ENCODE measurements at regions not wholly inside any gene's neighbourhood (a gene's known extent, or its start where the extent isn't known, plus 50 kb on each side); places are given as distances from the start of the nearest gene placed in this dataset.

DNA sequence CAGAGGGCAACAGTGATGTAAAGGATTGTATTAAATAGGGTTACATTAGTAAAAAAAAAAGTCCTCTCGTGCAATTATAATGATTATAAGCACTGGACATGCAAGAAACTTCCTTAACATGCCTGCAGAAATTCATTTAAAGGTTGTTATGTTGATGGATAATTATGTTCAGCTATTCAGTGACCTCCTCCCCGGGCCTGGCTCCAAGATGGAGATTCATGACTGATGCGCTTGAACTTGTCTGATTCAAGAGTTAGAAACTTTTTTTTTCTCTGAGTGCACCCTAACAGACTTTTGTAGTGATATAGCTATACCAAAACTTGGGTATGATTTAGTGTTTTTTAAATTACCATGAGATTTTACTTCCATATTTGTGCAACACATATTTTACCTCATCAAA lies 1170.0 kb upstream of the CITED2 start:
- TF ChIP-seq, protein P1, sequence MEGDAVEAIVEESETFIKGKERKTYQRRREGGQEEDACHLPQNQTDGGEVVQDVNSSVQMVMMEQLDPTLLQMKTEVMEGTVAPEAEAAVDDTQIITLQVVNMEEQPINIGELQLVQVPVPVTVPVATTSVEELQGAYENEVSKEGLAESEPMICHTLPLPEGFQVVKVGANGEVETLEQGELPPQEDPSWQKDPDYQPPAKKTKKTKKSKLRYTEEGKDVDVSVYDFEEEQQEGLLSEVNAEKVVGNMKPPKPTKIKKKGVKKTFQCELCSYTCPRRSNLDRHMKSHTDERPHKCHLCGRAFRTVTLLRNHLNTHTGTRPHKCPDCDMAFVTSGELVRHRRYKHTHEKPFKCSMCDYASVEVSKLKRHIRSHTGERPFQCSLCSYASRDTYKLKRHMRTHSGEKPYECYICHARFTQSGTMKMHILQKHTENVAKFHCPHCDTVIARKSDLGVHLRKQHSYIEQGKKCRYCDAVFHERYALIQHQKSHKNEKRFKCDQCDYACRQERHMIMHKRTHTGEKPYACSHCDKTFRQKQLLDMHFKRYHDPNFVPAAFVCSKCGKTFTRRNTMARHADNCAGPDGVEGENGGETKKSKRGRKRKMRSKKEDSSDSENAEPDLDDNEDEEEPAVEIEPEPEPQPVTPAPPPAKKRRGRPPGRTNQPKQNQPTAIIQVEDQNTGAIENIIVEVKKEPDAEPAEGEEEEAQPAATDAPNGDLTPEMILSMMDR (IDR thresholded peaks at IDR 0.05) = no peak
- TF ChIP-seq POLR2A (IDR thresholded peaks at IDR 0.05) = no peak
- no peak for TF ChIP-seq POLR2AphosphoS5 (IDR thresholded peaks at IDR 0.05)
